ENCODE measurements at regions not wholly inside any gene's neighbourhood (a gene's known extent, or its start where the extent isn't known, plus 50 kb on each side); places are given as distances from the start of the nearest gene placed in this dataset.
"Not testable (repeated sequence)": the region's sequence is repeated elsewhere in the genome, so short reads cannot be mapped to it uniquely, and the experiment has no call there.

- DNase-seq = no peak
Observed at GRCh38 chr10:3281941-3282673, 109.5 kb upstream of the PITRM1 start.

GRCh38 chr10:3278771-3279170 is 106.2 kb upstream of the PITRM1 start:
- no peak for DNase-seq

GRCh38 chr10:3277566-3277965 is 105.0 kb upstream of the PITRM1 start:
- DNase-seq = no peak

- no peak for DNase-seq
Observed at GRCh38 chr10:3274414-3274813, 101.8 kb upstream of the PITRM1 start.

- no peak for DNase-seq
Observed at GRCh38 chr10:3273966-3274365, 101.4 kb upstream of the PITRM1 start.

GRCh38 chr10:3272300-3272699 is 99.7 kb upstream of the PITRM1 start:
- no peak for DNase-seq

GRCh38 chr10:3271354-3272115 is 99.0 kb upstream of the PITRM1 start:
- no peak for DNase-seq

- no peak for DNase-seq
Observed at GRCh38 chr10:3270577-3271316, 98.2 kb upstream of the PITRM1 start.

- no peak for DNase-seq
Observed at GRCh38 chr10:3268025-3268424, 95.4 kb upstream of the PITRM1 start.

GRCh38 chr10:3265088-3265487 is 92.5 kb upstream of the PITRM1 start:
- DNase-seq = no peak

GRCh38 chr10:3264161-3264761 is 91.7 kb upstream of the PITRM1 start:
- DNase-seq = no peak

GRCh38 chr10:3263747-3264146 is 91.2 kb upstream of the PITRM1 start:
- DNase-seq = no peak

- DNase-seq = no peak
Observed at GRCh38 chr10:3263082-3263481, 90.5 kb upstream of the PITRM1 start.

GRCh38 chr10:3261921-3262320 is 89.3 kb upstream of the PITRM1 start:
- no peak for DNase-seq

GRCh38 chr10:3260066-3260834 is 87.7 kb upstream of the PITRM1 start:
- no peak for DNase-seq

GRCh38 chr10:3259499-3259898 is 86.9 kb upstream of the PITRM1 start:
- no peak for DNase-seq

- DNase-seq = no peak
Observed at GRCh38 chr10:3258394-3258793, 85.8 kb upstream of the PITRM1 start.

- DNase-seq = no peak
Observed at GRCh38 chr10:3255616-3256015, 83.0 kb upstream of the PITRM1 start.

GRCh38 chr10:3255075-3255474 is 82.5 kb upstream of the PITRM1 start:
- DNase-seq = no peak

GRCh38 chr10:3253974-3254373 is 81.4 kb upstream of the PITRM1 start:
- DNase-seq = not testable (repeated sequence)

- no peak for DNase-seq
Observed at GRCh38 chr10:3251172-3251571, 78.6 kb upstream of the PITRM1 start.

GRCh38 chr10:3249307-3249889 is 76.8 kb upstream of the PITRM1 start:
- no peak for DNase-seq

Measured in activated CD8-positive, alpha-beta memory T cell treated with anti-CD3 and anti-CD28 coated beads for 24 hours (primary cell).